Right lobe of liver (tissue), 4 donors: ENCODE measurements at regions not wholly inside any gene's neighbourhood (a gene's known extent, or its start where the extent isn't known, plus 50 kb on each side); places are given as distances from the start of the nearest gene placed in this dataset.

ENCODE experiments used
- POLR2A ChIP-seq: fragments of 450-650 bp; IDR thresholded peaks from one replicate; pipeline ENCODE4 v1.6.1; 2017; ENCODE audit warnings: antibody characterized with exemption, mild to moderate bottlenecking
- TF ChIP-seq, protein P1 (sequence below), 4 donors: fragments of 200-600 bp in 3 of 4; fragments of 450-650 bp in 1 of 4; IDR thresholded peaks; one replicate each; pipeline versions ENCODE4 v1.5.1 to v1.8.0; 2016 to 2022; ENCODE audit warnings: antibody characterized with exemption in 4 of 4, mild to moderate bottlenecking in 2 of 4
- donor health status: DM: no; HTN: no; CAD: no.
- donor health status: DM: no; HTN: no; CAD: no.
- donor health status: DM: no; HTN: yes; CAD: no.

DNA sequence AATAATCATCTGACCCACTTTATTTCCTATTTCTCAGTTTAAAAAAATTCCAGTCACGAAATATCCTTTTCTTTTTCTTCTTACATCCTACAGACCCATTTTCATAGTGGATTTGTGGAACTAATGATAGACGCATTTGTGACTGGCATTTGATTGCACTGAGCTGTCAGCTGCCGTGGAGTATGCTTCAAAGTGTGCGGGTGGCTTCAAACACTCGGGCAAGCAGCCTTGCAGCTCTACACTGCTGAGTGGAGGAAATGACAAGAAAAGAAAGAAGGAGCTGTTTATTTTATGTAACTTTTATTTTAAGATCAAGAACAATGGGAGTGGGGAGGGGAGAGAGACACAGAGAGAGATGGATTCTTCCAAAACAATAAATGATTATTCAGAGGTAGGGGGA is 112.8 kb upstream of the NAP1L1 start:
- no peak for TF ChIP-seq POLR2A
- TF ChIP-seq, protein P1, sequence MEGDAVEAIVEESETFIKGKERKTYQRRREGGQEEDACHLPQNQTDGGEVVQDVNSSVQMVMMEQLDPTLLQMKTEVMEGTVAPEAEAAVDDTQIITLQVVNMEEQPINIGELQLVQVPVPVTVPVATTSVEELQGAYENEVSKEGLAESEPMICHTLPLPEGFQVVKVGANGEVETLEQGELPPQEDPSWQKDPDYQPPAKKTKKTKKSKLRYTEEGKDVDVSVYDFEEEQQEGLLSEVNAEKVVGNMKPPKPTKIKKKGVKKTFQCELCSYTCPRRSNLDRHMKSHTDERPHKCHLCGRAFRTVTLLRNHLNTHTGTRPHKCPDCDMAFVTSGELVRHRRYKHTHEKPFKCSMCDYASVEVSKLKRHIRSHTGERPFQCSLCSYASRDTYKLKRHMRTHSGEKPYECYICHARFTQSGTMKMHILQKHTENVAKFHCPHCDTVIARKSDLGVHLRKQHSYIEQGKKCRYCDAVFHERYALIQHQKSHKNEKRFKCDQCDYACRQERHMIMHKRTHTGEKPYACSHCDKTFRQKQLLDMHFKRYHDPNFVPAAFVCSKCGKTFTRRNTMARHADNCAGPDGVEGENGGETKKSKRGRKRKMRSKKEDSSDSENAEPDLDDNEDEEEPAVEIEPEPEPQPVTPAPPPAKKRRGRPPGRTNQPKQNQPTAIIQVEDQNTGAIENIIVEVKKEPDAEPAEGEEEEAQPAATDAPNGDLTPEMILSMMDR (IDR thresholded peaks at IDR 0.05) = no peak
